Activated T-cell treated with anti-CD3 and anti-CD28 coated beads, Interleukin-2, amount 50 U/mL, for 1 hour (primary cell): ENCODE measurements at regions not wholly inside any gene's neighbourhood (a gene's known extent, or its start where the extent isn't known, plus 50 kb on each side); places are given as distances from the start of the nearest gene placed in this dataset.

Experiments used
- DNase-seq: peaks from one replicate; pipeline ENCODE4 v3.0.0-alpha.2; 2020

GRCh38 chr11:123253223-123253622, 58.2 kb upstream of the CLMP start:
- DNase-seq, result no peak

- DNase-seq, result no peak
Observed at GRCh38 chr11:123251657-123252344, 56.8 kb upstream of the CLMP start.

- no peak for DNase-seq
Observed at GRCh38 chr11:123250892-123251656, 56.0 kb upstream of the CLMP start.

GRCh38 chr11:123249354-123249753, 54.3 kb upstream of the CLMP start:
- no peak for DNase-seq

DNA sequence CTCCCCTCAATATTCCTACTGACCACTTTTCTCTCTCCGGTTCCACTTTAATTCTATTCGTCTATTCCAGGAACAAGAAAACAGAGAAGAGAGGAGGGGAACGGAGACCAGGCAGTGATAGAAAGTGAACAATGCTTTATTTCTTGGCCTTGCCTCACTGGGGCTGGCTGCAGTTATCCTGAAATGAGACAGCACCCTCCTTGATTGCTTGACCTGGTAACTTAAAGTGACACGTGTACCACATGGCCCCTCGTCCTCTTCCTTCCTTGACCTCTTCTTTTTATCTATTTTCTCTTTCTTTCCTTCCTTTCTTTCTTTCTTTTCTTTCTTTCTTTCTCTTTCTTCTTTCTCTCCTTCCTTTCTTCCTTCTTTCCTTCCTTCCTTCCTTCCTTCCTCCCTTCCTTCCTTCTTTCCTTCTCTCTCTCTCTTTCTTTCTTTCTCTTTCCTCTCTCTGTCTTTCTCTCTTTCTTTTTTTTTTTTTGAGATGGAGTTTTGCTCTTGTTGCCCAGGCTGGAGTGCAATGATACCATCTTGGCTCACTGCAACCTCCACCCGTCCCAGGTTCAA, 52.8 kb upstream of the CLMP start:
- no peak for DNase-seq

DNA sequence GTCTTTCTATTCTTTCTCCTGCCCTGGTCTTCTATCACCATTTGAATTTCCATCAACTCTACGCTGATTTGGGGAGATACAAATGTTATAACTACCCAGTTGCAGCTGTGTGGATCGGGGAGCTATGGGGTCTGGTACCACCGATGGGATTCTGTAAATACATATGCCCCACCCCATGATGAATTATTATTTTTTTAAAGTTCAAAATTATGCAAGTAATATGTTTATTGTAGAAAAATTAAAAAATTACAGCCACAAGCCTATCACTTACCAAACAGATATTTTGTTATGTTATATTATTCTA, 52.4 kb upstream of the CLMP start:
- DNase-seq, result no peak

DNA sequence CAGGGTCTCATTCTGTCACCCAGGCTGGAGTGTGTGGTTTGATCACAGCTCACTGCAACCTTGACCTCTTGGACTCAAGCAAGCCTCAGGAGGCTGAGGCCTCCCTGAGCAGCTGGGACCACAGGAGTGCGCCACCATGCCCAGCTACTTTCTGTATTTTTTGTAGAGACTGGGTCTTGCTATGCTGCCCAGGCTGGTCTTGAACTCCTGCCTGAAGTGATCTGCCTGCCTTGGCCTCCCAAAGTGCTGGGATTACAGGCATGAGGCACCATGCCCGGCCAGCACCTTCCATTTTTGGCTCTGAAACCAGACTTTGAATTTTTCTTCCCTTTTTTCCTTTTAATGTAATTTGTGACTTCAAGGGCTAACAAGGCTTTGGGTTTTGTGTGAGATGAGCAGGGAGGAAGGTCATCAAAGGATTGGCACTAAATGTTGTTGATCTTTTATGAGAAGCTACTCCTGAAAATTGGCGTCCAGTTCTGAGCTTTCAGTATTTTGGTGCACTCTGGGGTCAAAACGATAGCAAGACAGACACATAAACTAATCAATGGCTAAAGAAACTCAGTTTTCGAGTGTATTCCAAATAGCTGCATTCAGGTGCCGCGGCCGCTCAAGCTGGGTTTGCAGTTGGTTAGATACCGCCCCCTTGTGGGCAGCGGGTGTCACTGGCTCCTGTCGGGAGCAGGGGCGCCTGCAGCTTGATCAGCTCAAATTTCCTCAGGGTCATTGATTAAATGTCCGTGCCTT, 51.9 kb upstream of the CLMP start:
- peak; percentile 76 for DNase-seq

DNA sequence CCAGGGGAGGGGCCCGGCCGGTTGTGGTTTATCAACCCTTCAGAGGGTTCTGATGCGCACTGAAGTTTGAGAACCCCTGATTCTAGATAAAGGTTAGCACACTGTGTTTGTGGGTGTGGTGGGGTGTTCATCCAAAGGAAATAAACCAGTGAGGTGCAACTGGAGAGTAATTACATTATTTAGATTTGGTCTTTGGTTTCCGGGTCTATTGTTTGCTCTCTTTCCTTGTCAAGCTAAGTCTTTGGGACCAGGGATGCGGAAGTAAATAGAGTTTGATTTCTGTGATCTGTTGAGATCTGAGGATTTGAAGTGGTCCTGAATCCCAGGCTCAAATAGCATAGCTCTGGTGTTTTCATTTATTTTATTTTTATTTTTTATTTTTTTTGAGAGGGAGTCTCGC, 50.5 kb upstream of the CLMP start:
- no peak for DNase-seq
